SK-N-SH treated with all-trans-retinoic acid at 6 μM for 48 hours (cell line): ENCODE measurements at regions not wholly inside any gene's neighbourhood (a gene's known extent, or its start where the extent isn't known, plus 50 kb on each side); places are given as distances from the start of the nearest gene placed in this dataset.

Experiments used
- ATAC-seq: fragments of 200-7000 bp; cut with Tn5 transposase; 3 replicates; pipeline ENCODE4 v1.9.1; 2020; ENCODE audit warnings: mild to moderate bottlenecking, moderate library complexity
- ARNTL ChIP-seq: fragments of 450-650 bp; formaldehyde crosslinking; IDR thresholded peaks from 2 replicates; pipeline ENCODE4 v1.5.0; 2020; ENCODE audit warnings: low read depth, mild to moderate bottlenecking, moderate library complexity, borderline replicate concordance
- BACH2 ChIP-seq: fragments of 250-450 bp; sonication (Bioruptor Pico); IDR thresholded peaks from 2 replicates; pipeline ENCODE4 v1.9.0; 2021; ENCODE audit warnings: mild to moderate bottlenecking, borderline replicate concordance
- CSRNP3 ChIP-seq: fragments of 250-450 bp; sonication (Bioruptor Pico); IDR thresholded peaks from 2 replicates; pipeline ENCODE4 v1.5.1; 2021; ENCODE audit warnings: mild to moderate bottlenecking, moderate library complexity
- ESRRG ChIP-seq: fragments of 250-450 bp; sonication (Bioruptor Pico); IDR thresholded peaks from 2 replicates; pipeline ENCODE4 v1.6.1; 2021; ENCODE audit warnings: mild to moderate bottlenecking
- GLIS3 ChIP-seq: fragments of 250-450 bp; sonication (Bioruptor Pico); IDR thresholded peaks from 2 replicates; pipeline ENCODE4 v1.5.0; 2020; ENCODE audit warnings: mild to moderate bottlenecking, moderate library complexity
- OSR1 ChIP-seq: fragments of 250-450 bp; sonication (Bioruptor Pico); IDR thresholded peaks from 2 replicates; pipeline ENCODE4 v1.8.0; 2022; ENCODE audit warnings: moderate library complexity, mild to moderate bottlenecking, inconsistent platforms
- PPARA ChIP-seq: fragments of 250-450 bp; sonication (Bioruptor Pico); IDR thresholded peaks from 2 replicates; pipeline ENCODE4 v1.5.0; 2020; ENCODE audit warnings: mild to moderate bottlenecking, borderline replicate concordance
- RARB ChIP-seq: fragments of 250-450 bp; sonication (Bioruptor Pico); IDR thresholded peaks from 2 replicates; pipeline ENCODE4 v1.8.0; 2021; ENCODE audit warnings: mild to moderate bottlenecking, moderate library complexity
- SNAI2 ChIP-seq: fragments of 250-450 bp; sonication (Bioruptor Pico); IDR thresholded peaks from 2 replicates; pipeline ENCODE4 v1.5.0; 2020; ENCODE audit warnings: mild to moderate bottlenecking, moderate library complexity
- TCF4 ChIP-seq: fragments of 250-450 bp; sonication (Bioruptor Pico); IDR thresholded peaks from 2 replicates; pipeline ENCODE4 v1.8.0; 2021; ENCODE audit warnings: mild to moderate bottlenecking, moderate library complexity, borderline replicate concordance
- TOX ChIP-seq: fragments of 250-450 bp; sonication (Bioruptor Pico); IDR thresholded peaks from 2 replicates; pipeline ENCODE4 v1.8.0; 2021; ENCODE audit warnings: mild to moderate bottlenecking, moderate library complexity, borderline replicate concordance
- ZC3H10 ChIP-seq: fragments of 250-450 bp; sonication (Bioruptor Pico); IDR thresholded peaks from 2 replicates; pipeline ENCODE4 v1.5.1; 2021; ENCODE audit warnings: mild to moderate bottlenecking, moderate library complexity
- ZFP30 ChIP-seq: fragments of 450-650 bp; formaldehyde crosslinking; IDR thresholded peaks from 2 replicates; pipeline ENCODE4 v1.5.0; 2022; ENCODE audit warnings: mild to moderate bottlenecking, moderate library complexity
- ZNF565 ChIP-seq: fragments of 450-650 bp; formaldehyde crosslinking; conservative IDR thresholded peaks from 2 replicates; pipeline ENCODE4 v1.5.0; 2020; ENCODE audit warnings: low read depth, mild to moderate bottlenecking, moderate library complexity
- ZNF70 ChIP-seq: fragments of 450-650 bp; formaldehyde crosslinking; IDR thresholded peaks from 2 replicates; pipeline ENCODE4 v1.5.0; 2020; ENCODE audit warnings: mild to moderate bottlenecking, moderate library complexity
- ZNF8 ChIP-seq: fragments of 450-650 bp; formaldehyde crosslinking; IDR thresholded peaks from 2 replicates; pipeline ENCODE4 v1.5.0; 2020; ENCODE audit warnings: mild to moderate bottlenecking, moderate library complexity
- TF ChIP-seq, protein P1 (sequence below): fragments of 250-450 bp; sonication (Bioruptor Pico); IDR thresholded peaks from 2 replicates; pipeline ENCODE4 v1.5.1; 2020; ENCODE audit warnings: low read depth, mild to moderate bottlenecking, moderate library complexity
- TF ChIP-seq, protein P2 (sequence below): fragments of 250-450 bp; sonication (Bioruptor Pico); IDR thresholded peaks from 2 replicates; pipeline ENCODE4 v1.8.0; 2020; ENCODE audit warnings: mild to moderate bottlenecking, moderate library complexity, borderline replicate concordance
- TF ChIP-seq, protein P3 (sequence below): fragments of 250-450 bp; sonication (Bioruptor Pico); IDR thresholded peaks from 2 replicates; pipeline ENCODE4 v1.8.0; 2021; ENCODE audit warnings: low read depth, mild to moderate bottlenecking, moderate library complexity, borderline replicate concordance

- TF ChIP-seq, protein P1, sequence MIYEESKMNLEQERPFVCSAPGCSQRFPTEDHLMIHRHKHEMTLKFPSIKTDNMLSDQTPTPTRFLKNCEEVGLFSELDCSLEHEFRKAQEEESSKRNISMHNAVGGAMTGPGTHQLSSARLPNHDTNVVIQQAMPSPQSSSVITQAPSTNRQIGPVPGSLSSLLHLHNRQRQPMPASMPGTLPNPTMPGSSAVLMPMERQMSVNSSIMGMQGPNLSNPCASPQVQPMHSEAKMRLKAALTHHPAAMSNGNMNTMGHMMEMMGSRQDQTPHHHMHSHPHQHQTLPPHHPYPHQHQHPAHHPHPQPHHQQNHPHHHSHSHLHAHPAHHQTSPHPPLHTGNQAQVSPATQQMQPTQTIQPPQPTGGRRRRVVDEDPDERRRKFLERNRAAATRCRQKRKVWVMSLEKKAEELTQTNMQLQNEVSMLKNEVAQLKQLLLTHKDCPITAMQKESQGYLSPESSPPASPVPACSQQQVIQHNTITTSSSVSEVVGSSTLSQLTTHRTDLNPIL (CRISPR knock-in tag): no peak
- TF ChIP-seq, protein P2, sequence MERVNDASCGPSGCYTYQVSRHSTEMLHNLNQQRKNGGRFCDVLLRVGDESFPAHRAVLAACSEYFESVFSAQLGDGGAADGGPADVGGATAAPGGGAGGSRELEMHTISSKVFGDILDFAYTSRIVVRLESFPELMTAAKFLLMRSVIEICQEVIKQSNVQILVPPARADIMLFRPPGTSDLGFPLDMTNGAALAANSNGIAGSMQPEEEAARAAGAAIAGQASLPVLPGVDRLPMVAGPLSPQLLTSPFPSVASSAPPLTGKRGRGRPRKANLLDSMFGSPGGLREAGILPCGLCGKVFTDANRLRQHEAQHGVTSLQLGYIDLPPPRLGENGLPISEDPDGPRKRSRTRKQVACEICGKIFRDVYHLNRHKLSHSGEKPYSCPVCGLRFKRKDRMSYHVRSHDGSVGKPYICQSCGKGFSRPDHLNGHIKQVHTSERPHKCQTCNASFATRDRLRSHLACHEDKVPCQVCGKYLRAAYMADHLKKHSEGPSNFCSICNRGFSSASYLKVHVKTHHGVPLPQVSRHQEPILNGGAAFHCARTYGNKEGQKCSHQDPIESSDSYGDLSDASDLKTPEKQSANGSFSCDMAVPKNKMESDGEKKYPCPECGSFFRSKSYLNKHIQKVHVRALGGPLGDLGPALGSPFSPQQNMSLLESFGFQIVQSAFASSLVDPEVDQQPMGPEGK (CRISPR knock-in tag): no peak
- TF ChIP-seq, all 23 proteins: peak for 0
Observed at GRCh38 chr9:84146893-84147710, 166.5 kb downstream of the RMI1 start (continued).

DNA sequence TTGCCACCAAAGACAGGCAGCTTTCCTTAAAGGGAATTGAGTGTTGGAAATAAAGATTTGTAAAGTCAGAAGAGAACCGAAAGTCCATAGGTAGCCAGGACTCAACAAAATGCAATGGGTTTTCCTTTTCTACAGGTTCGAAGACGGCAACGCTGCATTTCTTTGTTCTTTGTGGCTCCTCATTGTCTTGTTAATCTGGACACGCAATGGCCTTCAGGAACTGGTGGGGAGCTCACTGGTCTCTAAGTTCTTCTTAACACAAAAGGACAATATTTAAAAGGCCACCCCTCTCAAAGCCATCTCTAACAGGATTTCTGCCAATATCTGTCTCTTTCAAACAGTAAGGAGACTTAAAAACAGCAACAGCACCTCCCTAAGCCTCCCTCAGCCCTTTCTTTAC, 170.6 kb downstream of the RMI1 start:
- ATAC-seq: no peak
- TF ChIP-seq ZNF70 (CRISPR knock-in tag): no peak
- no peak for TF ChIP-seq ZC3H10 (CRISPR knock-in tag)
- no peak for TF ChIP-seq GLIS3 (CRISPR knock-in tag)
- TF ChIP-seq OSR1 (CRISPR knock-in tag): no peak
- TF ChIP-seq TOX (CRISPR knock-in tag): no peak
- TF ChIP-seq BACH2: no peak
- TF ChIP-seq TCF4 (CRISPR knock-in tag): no peak
- no peak for TF ChIP-seq ESRRG (CRISPR knock-in tag)
- no peak for TF ChIP-seq RARB
- no peak for TF ChIP-seq ZNF565 (CRISPR knock-in tag)
- TF ChIP-seq ZNF8 (CRISPR knock-in tag): no peak
- TF ChIP-seq PPARA: no peak
- no peak for TF ChIP-seq CSRNP3 (CRISPR knock-in tag)
- no peak for TF ChIP-seq ARNTL (CRISPR knock-in tag)
- TF ChIP-seq, protein P1 (CRISPR knock-in tag): no peak
- no peak for TF ChIP-seq ZFP30 (CRISPR knock-in tag)
- TF ChIP-seq, protein P2 (CRISPR knock-in tag): no peak
- TF ChIP-seq, protein P3, sequence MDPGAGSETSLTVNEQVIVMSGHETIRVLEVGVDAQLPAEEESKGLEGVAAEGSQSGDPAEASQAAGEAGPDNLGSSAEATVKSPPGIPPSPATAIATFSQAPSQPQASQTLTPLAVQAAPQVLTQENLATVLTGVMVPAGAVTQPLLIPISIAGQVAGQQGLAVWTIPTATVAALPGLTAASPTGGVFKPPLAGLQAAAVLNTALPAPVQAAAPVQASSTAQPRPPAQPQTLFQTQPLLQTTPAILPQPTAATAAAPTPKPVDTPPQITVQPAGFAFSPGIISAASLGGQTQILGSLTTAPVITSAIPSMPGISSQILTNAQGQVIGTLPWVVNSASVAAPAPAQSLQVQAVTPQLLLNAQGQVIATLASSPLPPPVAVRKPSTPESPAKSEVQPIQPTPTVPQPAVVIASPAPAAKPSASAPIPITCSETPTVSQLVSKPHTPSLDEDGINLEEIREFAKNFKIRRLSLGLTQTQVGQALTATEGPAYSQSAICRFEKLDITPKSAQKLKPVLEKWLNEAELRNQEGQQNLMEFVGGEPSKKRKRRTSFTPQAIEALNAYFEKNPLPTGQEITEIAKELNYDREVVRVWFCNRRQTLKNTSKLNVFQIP (CRISPR knock-in tag): no peak
- TF ChIP-seq SNAI2 (CRISPR knock-in tag): no peak

DNA sequence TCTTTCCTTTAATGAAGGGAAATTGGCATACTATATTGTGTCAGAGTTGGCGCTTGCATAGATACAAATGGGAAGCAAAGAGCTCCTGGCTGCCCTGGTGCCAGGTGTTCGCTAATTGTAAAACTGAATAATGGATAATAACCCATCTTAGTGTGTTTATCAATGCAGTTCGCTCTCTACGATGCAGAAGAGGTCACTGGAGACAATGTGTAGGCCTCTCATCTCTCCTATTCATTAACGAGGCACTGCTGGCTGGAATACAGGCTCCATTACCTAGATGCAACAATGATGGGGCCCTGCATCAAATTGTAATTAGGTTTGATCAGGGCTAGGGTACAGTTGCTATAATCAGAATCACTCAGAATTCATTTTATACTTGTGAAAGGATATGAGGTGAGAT, 171.0 kb downstream of the RMI1 start:
- no peak for ATAC-seq
- TF ChIP-seq GLIS3 (CRISPR knock-in tag): no peak
- TF ChIP-seq CSRNP3 (CRISPR knock-in tag): no peak
- TF ChIP-seq, protein P2 (CRISPR knock-in tag): no peak
- TF ChIP-seq OSR1 (CRISPR knock-in tag): no peak
- no peak for TF ChIP-seq RARB
- TF ChIP-seq, protein P1 (CRISPR knock-in tag): no peak
